Thoracic aorta (tissue), 2 donors: ENCODE measurements at regions not wholly inside any gene's neighbourhood (a gene's known extent, or its start where the extent isn't known, plus 50 kb on each side); places are given as distances from the start of the nearest gene placed in this dataset.

Experiments used
- ATAC-seq: fragments of 150-250 bp; one replicate; pipeline ENCODE4 v1.8.0; 2017; ENCODE audit warnings: low read depth; ENCODE audit not compliant: insufficient number of reproducible peaks, low FRiP score
- DNase-seq: peaks from one replicate; pipeline ENCODE4 v3.0.0-alpha.2; 2020; ENCODE audit warnings: low spot score
- H3K27ac ChIP-seq, 2 donors: fragments of 200-600 bp; sonication (generic); 1 replicate in 1 of 2; 2 replicates in 1 of 2; pipeline ENCODE4 v1.5.1; 2016; ENCODE audit warnings: mild to moderate bottlenecking in 2 of 2, moderate library complexity in 2 of 2
- H3K27me3 ChIP-seq: fragments of 200-600 bp; sonication (generic); replicated peaks from 2 replicates; pipeline ENCODE4 v1.6.0; 2016; ENCODE audit warnings: mild to moderate bottlenecking; ENCODE audit not compliant: insufficient read depth
- H3K36me3 ChIP-seq: fragments of 200-600 bp; sonication (generic); one replicate; pipeline ENCODE4 v1.5.1; 2016
- H3K4me1 ChIP-seq, 2 donors: fragments of 200-600 bp; sonication (generic); 1 replicate in 1 of 2; 2 replicates in 1 of 2; pipeline versions ENCODE4 v1.5.1 to v1.6.0; 2016; ENCODE audit warnings: low read depth in 2 of 2, mild to moderate bottlenecking in 1 of 2; ENCODE audit not compliant: control insufficient read depth in 1 of 2
- H3K4me3 ChIP-seq: fragments of 200-600 bp; sonication (generic); 2 replicates; pipeline ENCODE4 v1.5.1; 2016; ENCODE audit warnings: mild to moderate bottlenecking
- H3K9me3 ChIP-seq: fragments of 200-600 bp; sonication (generic); 2 replicates; pipeline ENCODE4 v1.5.1; 2016
- TF ChIP-seq, protein P1 (sequence below): fragments of 200-600 bp; sonication (generic); IDR thresholded peaks from one replicate; pipeline ENCODE4 v1.5.1; 2019; ENCODE audit warnings: antibody characterized with exemption

GRCh38 chr12:24724814-24725213 lies 224.1 kb downstream of the BCAT1 start:
- no peaks in the 10 kb centered on the region for H3K4me1 ChIP-seq
- DNase-seq (no peak), ATAC-seq (no peak)
- TF ChIP-seq, protein P1, sequence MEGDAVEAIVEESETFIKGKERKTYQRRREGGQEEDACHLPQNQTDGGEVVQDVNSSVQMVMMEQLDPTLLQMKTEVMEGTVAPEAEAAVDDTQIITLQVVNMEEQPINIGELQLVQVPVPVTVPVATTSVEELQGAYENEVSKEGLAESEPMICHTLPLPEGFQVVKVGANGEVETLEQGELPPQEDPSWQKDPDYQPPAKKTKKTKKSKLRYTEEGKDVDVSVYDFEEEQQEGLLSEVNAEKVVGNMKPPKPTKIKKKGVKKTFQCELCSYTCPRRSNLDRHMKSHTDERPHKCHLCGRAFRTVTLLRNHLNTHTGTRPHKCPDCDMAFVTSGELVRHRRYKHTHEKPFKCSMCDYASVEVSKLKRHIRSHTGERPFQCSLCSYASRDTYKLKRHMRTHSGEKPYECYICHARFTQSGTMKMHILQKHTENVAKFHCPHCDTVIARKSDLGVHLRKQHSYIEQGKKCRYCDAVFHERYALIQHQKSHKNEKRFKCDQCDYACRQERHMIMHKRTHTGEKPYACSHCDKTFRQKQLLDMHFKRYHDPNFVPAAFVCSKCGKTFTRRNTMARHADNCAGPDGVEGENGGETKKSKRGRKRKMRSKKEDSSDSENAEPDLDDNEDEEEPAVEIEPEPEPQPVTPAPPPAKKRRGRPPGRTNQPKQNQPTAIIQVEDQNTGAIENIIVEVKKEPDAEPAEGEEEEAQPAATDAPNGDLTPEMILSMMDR: no peak
- no peak overlapping the region for H3K4me3 ChIP-seq
- no peaks in the 10 kb centered on the region for H3K27me3 ChIP-seq
- H3K27ac ChIP-seq: no peak overlapping the region
- no peaks in the 10 kb centered on the region for H3K36me3 ChIP-seq
- H3K9me3 ChIP-seq: no peaks in the 10 kb centered on the region

GRCh38 chr12:24723759-24724158 lies 225.1 kb downstream of the BCAT1 start:
- no peak for DNase-seq

DNA sequence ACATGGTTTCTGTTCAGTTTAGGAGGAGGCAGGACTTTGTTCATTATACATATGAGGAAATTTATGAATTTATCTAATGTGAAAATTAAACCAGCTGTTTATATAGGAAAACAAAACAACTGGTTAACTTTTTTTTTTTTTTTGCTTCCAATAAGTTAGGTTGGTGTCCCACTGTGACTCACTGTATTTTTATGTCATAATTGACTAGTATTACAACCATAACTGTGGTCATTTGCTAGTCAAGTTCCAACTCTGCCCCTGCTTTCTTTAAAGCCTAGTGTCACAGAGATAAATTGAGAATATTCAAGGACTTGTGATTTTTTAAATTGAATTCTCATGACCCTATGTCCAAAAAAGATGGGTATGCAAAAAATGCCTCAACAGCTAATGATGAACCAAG lies 227.7 kb downstream of the BCAT1 start:
- TF ChIP-seq, protein P1: no peak
- Histone ChIP-seq H3K9me3 (no peaks in the 10 kb centered on the region), H3K27ac (no peak overlapping the region), H3K36me3 (no peaks in the 10 kb centered on the region), H3K27me3 (no peaks in the 10 kb centered on the region), H3K4me1 (no peaks in the 10 kb centered on the region), H3K4me3 (no peak overlapping the region)
- DNase-seq: no peak
- ATAC-seq: no peak

More at GRCh38 chr12:24723759-24724158, 225.1 kb downstream of the BCAT1 start:
- no peaks in the 10 kb centered on the region for H3K4me1 ChIP-seq
- H3K4me3 ChIP-seq: no peak overlapping the region
- H3K27me3 ChIP-seq: no peaks in the 10 kb centered on the region
- H3K36me3 ChIP-seq: no peaks in the 10 kb centered on the region
- H3K27ac ChIP-seq: no peak overlapping the region
- no peak for ATAC-seq
- no peaks in the 10 kb centered on the region for H3K9me3 ChIP-seq
- TF ChIP-seq, protein P1: no peak

DNA sequence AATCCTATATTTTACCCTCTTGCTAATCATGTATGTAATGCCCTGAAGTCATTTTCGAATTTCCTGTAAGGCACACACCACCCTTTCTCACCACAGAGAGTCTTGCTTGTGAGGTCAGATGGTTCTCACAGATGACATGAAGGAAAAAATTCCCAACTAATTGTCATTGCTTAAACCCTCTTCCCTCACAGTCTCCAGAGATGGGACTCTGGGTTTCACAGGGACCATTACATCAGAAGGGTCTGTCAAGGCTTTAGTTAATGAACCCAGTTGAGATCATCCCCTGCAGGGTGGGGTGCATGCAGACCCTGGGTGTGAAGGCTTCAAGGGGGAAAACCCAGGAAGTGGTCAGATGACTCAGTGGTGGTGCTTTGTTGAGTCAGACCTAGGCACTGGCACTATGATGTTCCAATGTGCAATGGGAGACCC lies 229.6 kb downstream of the BCAT1 start:
- no peak overlapping the region for H3K4me3 ChIP-seq
- no peaks in the 10 kb centered on the region for H3K9me3 ChIP-seq
- no peak for ATAC-seq
- no peaks in the 10 kb centered on the region for H3K27me3 ChIP-seq
- no peak for DNase-seq
- no peaks in the 10 kb centered on the region for H3K36me3 ChIP-seq
- TF ChIP-seq, protein P1: no peak
- no peak overlapping the region for H3K27ac ChIP-seq
- no peaks in the 10 kb centered on the region for H3K4me1 ChIP-seq

GRCh38 chr12:24718617-24719016 lies 230.3 kb downstream of the BCAT1 start:
- Histone ChIP-seq H3K36me3 (no peaks in the 10 kb centered on the region), H3K27me3 (no peaks in the 10 kb centered on the region), H3K9me3 (no peaks in the 10 kb centered on the region), H3K4me3 (no peak overlapping the region), H3K4me1 (no peaks in the 10 kb centered on the region), H3K27ac (no peak overlapping the region)
- ATAC-seq (no peak), DNase-seq (no peak)
- TF ChIP-seq, protein P1: no peak
